IMR-90 (cell line): ENCODE measurements at regions not wholly inside any gene's neighbourhood (a gene's known extent, or its start where the extent isn't known, plus 50 kb on each side); places are given as distances from the start of the nearest gene placed in this dataset.

Experiments
- ATAC-seq: fragments of 200-7000 bp; cut with Tn5 transposase; 2 replicates; pipeline ENCODE4 v1.9.1; 2020; ENCODE audit warnings: low read depth, mild to moderate bottlenecking, moderate library complexity
- BruUV-seq: library from RNA; stranded (reverse); fragments of 400-500 nt; replicated peaks from 2 replicates; lab custom pipeline; 2021; lab: Mats Ljungman, UMichigan
- CTCF ChIA-PET: fragments of 300-600 bp; formaldehyde crosslinking; extraction: SDS; loops from one replicate; lab custom pipeline; 2021; ENCODE audit warnings: antibody characterized with exemption; lab: Yijun Ruan, JAX
- POLR2A ChIA-PET: fragments of 300-600 bp; sonication (Branson Sonifier 250); formaldehyde crosslinking; loops from one replicate; lab custom pipeline; 2022; ENCODE audit warnings: antibody characterized with exemption; ENCODE audit not compliant: unreplicated experiment; lab: Charles Lee
- DNase-seq: peaks from one replicate; pipeline ENCODE4 v3.0.0; 2013
- H2AFZ ChIP-seq: replicated peaks from 2 replicates; pipeline ENCODE3; 2013; ENCODE audit warnings: low read length, mild to moderate bottlenecking; ENCODE audit not compliant: poor library complexity
- H2AK5ac ChIP-seq: 2 replicates; pipeline ENCODE4 v1.6.1; 2013; ENCODE audit warnings: low read depth, low read length, inconsistent platforms
- H2AK9ac ChIP-seq: replicated peaks from 2 replicates; pipeline ENCODE3; 2013; ENCODE audit warnings: mild to moderate bottlenecking, low read depth, low read length, moderate library complexity; ENCODE audit not compliant: poor library complexity
- H2BK120ac ChIP-seq: 2 replicates; pipeline ENCODE4 v1.6.1; 2013; ENCODE audit warnings: low read depth, low read length, inconsistent platforms
- H2BK15ac ChIP-seq: 3 replicates; pipeline ENCODE4 v1.6.1; 2013; ENCODE audit warnings: low read depth, low read length, inconsistent platforms
- H2BK20ac ChIP-seq: 2 replicates; pipeline ENCODE4 v1.6.1; 2013; ENCODE audit warnings: low read depth, mild to moderate bottlenecking, inconsistent platforms, low read length, moderate library complexity
- H2BK5ac ChIP-seq: 2 replicates; pipeline ENCODE4 v1.6.1; 2013; ENCODE audit warnings: mild to moderate bottlenecking, low read depth, low read length, inconsistent platforms; ENCODE audit not compliant: poor library complexity, severe bottlenecking
- H3K14ac ChIP-seq: replicated peaks from 2 replicates; pipeline ENCODE4 v1.6.1; 2013; ENCODE audit warnings: low read depth, low read length, inconsistent platforms
- H3K18ac ChIP-seq: 2 replicates; pipeline ENCODE4 v1.6.1; 2013; ENCODE audit warnings: low read depth, low read length, control low read depth
- H3K23ac ChIP-seq: 2 replicates; pipeline ENCODE4 v1.6.1; 2013; ENCODE audit warnings: low read depth, low read length, inconsistent platforms
- H3K27ac ChIP-seq: 2 replicates; pipeline ENCODE4 v1.5.1; 2013; ENCODE audit warnings: mild to moderate bottlenecking, control low read depth, low read length; ENCODE audit not compliant: insufficient read depth
- H3K27me3 ChIP-seq: 2 replicates; pipeline ENCODE4 v1.6.1; 2013; ENCODE audit warnings: low read length; ENCODE audit not compliant: control insufficient read depth, insufficient read depth
- H3K36me3 ChIP-seq: 2 replicates; pipeline ENCODE4 v1.6.1; 2013; ENCODE audit warnings: low read length, mixed read lengths; ENCODE audit not compliant: control insufficient read depth, insufficient read depth
- H3K4ac ChIP-seq: 2 replicates; pipeline ENCODE4 v1.6.1; 2013; ENCODE audit warnings: low read depth, low read length, inconsistent platforms
- H3K4me1 ChIP-seq: 2 replicates; pipeline ENCODE4 v1.6.1; 2013; ENCODE audit warnings: low read length, mixed read lengths; ENCODE audit not compliant: control insufficient read depth, insufficient read depth
- H3K4me2 ChIP-seq: 2 replicates; pipeline ENCODE4 v1.6.1; 2013; ENCODE audit warnings: low read depth, mild to moderate bottlenecking, control low read depth, low read length, moderate library complexity
- H3K4me3 ChIP-seq: 2 replicates; pipeline ENCODE4 v1.5.1; 2013; ENCODE audit warnings: low read depth, mild to moderate bottlenecking, control low read depth, low read length, moderate library complexity; ENCODE audit not compliant: insufficient read depth
- H3K56ac ChIP-seq: 2 replicates; pipeline ENCODE4 v1.6.1; 2013; ENCODE audit warnings: low read length, inconsistent platforms; ENCODE audit not compliant: insufficient read depth; ENCODE audit errors: extremely low read depth
- H3K79me1 ChIP-seq, 2 experiments: 2 replicates each; pipeline ENCODE4 v1.6.1; 2013; ENCODE audit warnings: low read length in 2 of 2, inconsistent platforms in 1 of 2, low read depth in 1 of 2
- H3K9ac ChIP-seq: 2 replicates; pipeline ENCODE4 v1.6.1; 2013; ENCODE audit warnings: low read depth, low read length, control low read depth
- H3K9me1 ChIP-seq: 2 replicates; pipeline ENCODE4 v1.6.1; 2013; ENCODE audit warnings: low read length, inconsistent platforms; ENCODE audit not compliant: insufficient read depth
- H3K9me3 ChIP-seq: 2 replicates; pipeline ENCODE4 v1.6.1; 2013; ENCODE audit warnings: low read length; ENCODE audit not compliant: control insufficient read depth, insufficient read depth
- H4K20me1 ChIP-seq: 2 replicates; pipeline ENCODE4 v1.6.1; 2013; ENCODE audit warnings: low read length, inconsistent platforms; ENCODE audit not compliant: insufficient read depth
- H4K5ac ChIP-seq: 2 replicates; pipeline ENCODE4 v1.6.1; 2013; ENCODE audit warnings: mild to moderate bottlenecking, low read depth, low read length, control low read depth
- H4K8ac ChIP-seq, 2 experiments: 2 replicates each; pipeline ENCODE4 v1.6.1; 2013; ENCODE audit warnings: low read depth in 2 of 2, low read length in 2 of 2, control low read depth in 1 of 2, inconsistent platforms in 1 of 2
- H4K91ac ChIP-seq: 2 replicates; pipeline ENCODE4 v1.6.1; 2013; ENCODE audit warnings: low read depth, low read length, inconsistent platforms; ENCODE audit not compliant: insufficient read depth
- MAZ ChIP-seq: IDR thresholded peaks from 2 replicates; pipeline ENCODE4 v1.6.1; 2012; ENCODE audit warnings: low read depth, mild to moderate bottlenecking, low read length, improper control_type of control experiment, moderate library complexity, borderline replicate concordance
- POLR2A ChIP-seq: IDR thresholded peaks from 2 replicates; pipeline ENCODE4 v1.6.1; 2012; ENCODE audit warnings: mild to moderate bottlenecking, low read depth, low read length
- RAD21 ChIP-seq: IDR thresholded peaks from 2 replicates; pipeline ENCODE4 v1.6.1; 2012; ENCODE audit warnings: low read length, improper control_type of control experiment
- SMC3 ChIP-seq: fragments of 150-350 bp; IDR thresholded peaks from 2 replicates; pipeline ENCODE4 v1.6.1; 2016; ENCODE audit warnings: low read depth, mild to moderate bottlenecking, antibody characterized with exemption, low read length, moderate library complexity
- WGBS, 2 experiments: methylation state at CpG; one replicate each; pipeline versions ENCODE4 v1.1.5 to v1.1.7; 2013; ENCODE audit warnings: missing lambda C conversion rate in 2 of 2; ENCODE audit not compliant: insufficient read length in 1 of 2; ENCODE audit errors: extremely low coverage in 2 of 2; 5-methylcytosine and 5-hydroxymethylcytosine counted together
- dilution Hi-C: fragments of 300-500 bp; cut with HindIII; formaldehyde crosslinking; loops from one replicate; pipeline ENCODE4 v1.14.3; 2018; ENCODE audit warnings: low sequenced_read_pairs; ENCODE audit not compliant: unreplicated experiment
- in situ Hi-C: fragments of 300-500 bp; cut with MboI; formaldehyde crosslinking; loops from 3 replicates; pipeline ENCODE4 v1.14.3; 2019; ENCODE audit warnings: low sequenced_read_pairs, inconsistent platforms, mixed read lengths
- intact Hi-C: fragments of 100-400 bp; cut with micrococcal nuclease; formaldehyde crosslinking; loops from 2 replicates; pipeline ENCODE4 v1.10.0; 2022

- Histone ChIP-seq H4K5ac (no peak overlapping the region), H3K23ac (no peak overlapping the region), H3K9me1 (no peaks in the 10 kb centered on the region), H2AK9ac (no peak overlapping the region), H2AK5ac (no peak overlapping the region), H3K36me3 (no peaks in the 10 kb centered on the region), H4K8ac (no peak overlapping the region), H3K18ac (no peak overlapping the region), H3K14ac (no peak overlapping the region), H3K27ac (no peak overlapping the region), H4K20me1 (no peaks in the 10 kb centered on the region), H3K79me1 (no peaks in the 10 kb centered on the region), H2AFZ (no peak overlapping the region), H3K9me3 (no peaks in the 10 kb centered on the region), H2BK5ac (no peak overlapping the region), H3K4me2 (no peak overlapping the region), H3K56ac (no peak overlapping the region), H2BK15ac (no peak overlapping the region), H3K4me3 (no peak overlapping the region), H4K91ac (no peak overlapping the region), H3K9ac (no peak overlapping the region), H2BK20ac (no peak overlapping the region), H3K4me1 (no peaks in the 10 kb centered on the region), H3K4ac (no peak overlapping the region), H3K27me3 (peaks cover 20% of the 10 kb centered on the region), H2BK120ac (no peak overlapping the region)
- dilution Hi-C loops (no loop called here), in situ Hi-C loops (no loop called here), intact Hi-C loops (no loop called here)
- BruUV-seq, result no TSS peak
- ChIA-PET CTCF (no interaction called here), POLR2A (no interaction called here)
- no peak for ATAC-seq
- TF ChIP-seq SMC3 (no peak), MAZ (no peak), RAD21 (no peak), POLR2A (no peak)
- 83% methylated on average over 1 of the region's 3 CpGs; no CpG with 5 or more reads in 1 of the 2 experiments for WGBS, 2 experiments
- DNase-seq, result peak; percentile 24
Measured at GRCh38 chr3:193883551-193883950, 252.4 kb upstream of the HES1 start.
